Adrenal gland (tissue), 5 donors: ENCODE measurements at regions not wholly inside any gene's neighbourhood (a gene's known extent, or its start where the extent isn't known, plus 50 kb on each side); places are given as distances from the start of the nearest gene placed in this dataset.
"Not testable (repeated sequence)": the region's sequence is repeated elsewhere in the genome, so short reads cannot be mapped to it uniquely, and the experiment has no call there.

ENCODE experiments used
- CTCF ChIP-seq, 6 experiments: fragments of 450-650 bp in 4 of 6; fragments of 200-600 bp in 2 of 6; sonication (generic) in 1 of 6; IDR thresholded peaks; 1 replicate in 5 of 6; 2 replicates in 1 of 6; pipeline versions ENCODE4 v1.5.1 to v1.8.0; 2016 to 2021; ENCODE audit warnings: antibody characterized with exemption in 6 of 6, mild to moderate bottlenecking in 2 of 6, moderate library complexity in 1 of 6
- POLR2A ChIP-seq, 2 donors: fragments of 450-650 bp; IDR thresholded peaks; one replicate each; pipeline ENCODE4 v1.6.1; 2017; ENCODE audit warnings: antibody characterized with exemption in 2 of 2, mild to moderate bottlenecking in 2 of 2, moderate library complexity in 1 of 2
- donor health status: DM: no; HTN: no; CAD: no.

- TF ChIP-seq POLR2A, CTCF (IDR thresholded peaks at IDR 0.05): not testable (repeated sequence)
Observed at GRCh38 chrY:3218559-3218958, 283.4 kb downstream of the ZFY start.
